Sigmoid colon (tissue), 4 donors: ENCODE measurements at regions not wholly inside any gene's neighbourhood (a gene's known extent, or its start where the extent isn't known, plus 50 kb on each side); places are given as distances from the start of the nearest gene placed in this dataset.

ENCODE experiments used
- CTCF ChIP-seq, 4 experiments: fragments of 450-650 bp in 3 of 4; fragments of 200-600 bp in 1 of 4; IDR thresholded peaks; one replicate each; pipeline ENCODE4 v1.5.1; 2016 to 2019; ENCODE audit warnings: antibody characterized with exemption in 4 of 4, mild to moderate bottlenecking in 3 of 4, moderate library complexity in 2 of 4
- EP300 ChIP-seq, 4 donors: sonication (generic); formaldehyde crosslinking; IDR thresholded peaks; one replicate each; pipeline ENCODE4 v1.6.1; 2017; ENCODE audit warnings: antibody characterized with exemption in 4 of 4
- POLR2A ChIP-seq, 2 donors: fragments of 450-650 bp; IDR thresholded peaks; one replicate each; pipeline ENCODE4 v1.6.1; 2016; ENCODE audit warnings: antibody characterized with exemption in 2 of 2, mild to moderate bottlenecking in 2 of 2, moderate library complexity in 2 of 2
- POLR2AphosphoS5 ChIP-seq, 4 donors: sonication (generic); formaldehyde crosslinking; IDR thresholded peaks; one replicate each; pipeline ENCODE4 v1.6.1; 2017; ENCODE audit warnings: antibody characterized with exemption in 4 of 4

DNA sequence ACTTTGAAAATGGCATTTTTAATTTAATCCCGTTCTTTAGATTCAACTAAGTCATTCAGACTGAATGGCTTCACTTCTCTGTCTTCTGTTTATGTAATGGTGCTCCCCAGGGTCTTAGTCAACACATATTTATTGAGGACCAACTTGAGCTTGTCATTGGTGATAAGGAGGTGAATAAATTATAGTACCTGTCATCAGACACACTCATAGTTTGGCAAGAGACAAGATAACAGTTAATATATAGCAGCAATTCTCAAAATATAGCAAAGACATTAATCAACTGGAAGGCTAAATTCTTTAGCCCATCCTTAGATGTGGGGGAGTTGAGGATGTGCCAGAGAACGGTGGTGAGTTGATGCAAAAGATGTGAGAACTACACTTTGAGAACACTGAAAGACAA is 78.4 kb downstream of the MACIR start:
- no peak for TF ChIP-seq POLR2AphosphoS5 (IDR thresholded peaks at IDR 0.05)
- no peak for TF ChIP-seq EP300 (IDR thresholded peaks at IDR 0.05)
- no peak for TF ChIP-seq CTCF (IDR thresholded peaks at IDR 0.05)
- TF ChIP-seq POLR2A (IDR thresholded peaks at IDR 0.05): no peak
